Right lobe of liver (tissue), 6 donors: ENCODE measurements at regions not wholly inside any gene's neighbourhood (a gene's known extent, or its start where the extent isn't known, plus 50 kb on each side); places are given as distances from the start of the nearest gene placed in this dataset.

Experiments
- ATAC-seq, 4 donors: fragments of 200-7000 bp; cut with Tn5 transposase; one replicate each; pipeline ENCODE4 v1.9.1; 2020; ENCODE audit warnings: mild to moderate bottlenecking in 4 of 4, moderate library complexity in 4 of 4
- DNase-seq, 3 donors: peaks; one replicate each; pipeline ENCODE4 v3.0.0-alpha.2; 2020
- H3K27ac ChIP-seq, 3 donors: fragments of 200-600 bp; one replicate each; pipeline ENCODE4 v1.8.0; 2022
- H3K27me3 ChIP-seq, 2 donors: fragments of 200-600 bp; one replicate each; pipeline ENCODE4 v1.8.0; 2022
- H3K36me3 ChIP-seq, 4 donors: fragments of 200-600 bp; sonication (generic) in 1 of 4; one replicate each; pipeline versions ENCODE4 v1.5.1 to v1.8.0; 2017 to 2022; ENCODE audit warnings: control low read depth in 1 of 4
- H3K4me1 ChIP-seq, 4 donors: fragments of 200-600 bp; sonication (generic) in 1 of 4; one replicate each; pipeline versions ENCODE4 v1.5.1 to v1.8.0; 2017 to 2022; ENCODE audit warnings: control low read depth in 1 of 4
- H3K4me3 ChIP-seq, 3 donors: fragments of 200-600 bp; one replicate each; pipeline ENCODE4 v1.8.0; 2022
- H3K9me3 ChIP-seq, 4 donors: fragments of 200-600 bp; sonication (generic) in 1 of 4; one replicate each; pipeline versions ENCODE4 v1.5.1 to v1.8.0; 2017 to 2022; ENCODE audit warnings: control low read depth in 1 of 4
- CTCF ChIP-seq, 4 donors: fragments of 200-600 bp in 3 of 4; fragments of 450-650 bp in 1 of 4; IDR thresholded peaks; one replicate each; pipeline versions ENCODE4 v1.5.1 to v1.8.0; 2016 to 2022; ENCODE audit warnings: antibody characterized with exemption in 4 of 4, mild to moderate bottlenecking in 2 of 4
- POLR2A ChIP-seq: fragments of 450-650 bp; IDR thresholded peaks from one replicate; pipeline ENCODE4 v1.6.1; 2017; ENCODE audit warnings: antibody characterized with exemption, mild to moderate bottlenecking
- WGBS: methylation state at CpG from one replicate; pipeline ENCODE4 v1.1.6; 2018; ENCODE audit warnings: low coverage, low lambda C conversion rate; ENCODE audit not compliant: insufficient coverage; ENCODE audit errors: missing lambda C conversion rate; 5-methylcytosine and 5-hydroxymethylcytosine counted together
- intact Hi-C, 2 donors: fragments of 100-400 bp; cut with DNase I; formaldehyde crosslinking; loops; one replicate each; pipeline versions ENCODE4 v1.11.2 to v1.14.1; 2022
- donor health status: DM: no; HTN: yes; CAD: no.
- donor health status: DM: no; HTN: no; CAD: no.
- donor health status: DM: no; HTN: no; CAD: no.
- donor health status: DM: no; HTN: yes; CAD: no.
- donor health status: DM: no; HTN: yes; CAD: no.

DNA sequence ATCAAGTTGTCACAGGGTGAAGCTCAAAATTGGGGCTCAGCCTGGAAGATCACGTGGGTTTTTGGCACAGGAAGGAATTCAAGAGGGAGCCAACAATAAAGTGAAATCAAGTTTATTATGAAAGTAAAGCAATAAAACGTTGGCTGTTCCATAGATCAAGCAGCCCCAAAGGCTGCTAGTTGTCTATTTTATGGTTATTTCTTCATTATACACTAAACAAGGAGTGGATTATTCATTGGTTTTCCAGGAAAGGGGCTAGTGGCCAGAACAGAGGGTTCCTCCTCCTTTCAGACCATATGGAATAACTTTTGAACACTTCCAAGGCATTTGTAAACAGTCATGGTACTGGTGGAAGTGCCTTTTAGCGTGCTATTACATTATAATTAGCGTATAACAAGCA lies 723.5 kb upstream of the ADAMTS5 start:
- DNase-seq (no peak), ATAC-seq (no peak)
- Histone ChIP-seq H3K9me3 (peaks cover 0 to 10% (median 0%) of the 10 kb centered on the region in 4 donors), H3K27ac (no peak overlapping the region), H3K27me3 (no peaks in the 10 kb centered on the region), H3K4me3 (no peak overlapping the region), H3K36me3 (no peaks in the 10 kb centered on the region), H3K4me1 (no peaks in the 10 kb centered on the region)
- intact Hi-C loops, result no loop called here
- 38% methylated on average over 4 of the region's 4 CpGs for WGBS
- TF ChIP-seq POLR2A (no peak), CTCF (IDR thresholded peaks at IDR 0.05) (no peak)

GRCh38 chr21:27688773-27689172 lies 721.9 kb upstream of the ADAMTS5 start:
- no peaks in the 10 kb centered on the region for H3K36me3 ChIP-seq
- no peak overlapping the region for H3K27ac ChIP-seq
- peaks cover 0 to 10% (median 0%) of the 10 kb centered on the region in 4 donors for H3K9me3 ChIP-seq
- TF ChIP-seq POLR2A (no peak), CTCF (IDR thresholded peaks at IDR 0.05) (no peak)
- DNase-seq (no peak), ATAC-seq (no peak)
- no peaks in the 10 kb centered on the region for H3K4me1 ChIP-seq
- H3K27me3 ChIP-seq, result no peaks in the 10 kb centered on the region
- intact Hi-C loops, result no loop called here
- no peak overlapping the region for H3K4me3 ChIP-seq

GRCh38 chr21:27683292-27683691 lies 716.4 kb upstream of the ADAMTS5 start:
- no peak overlapping the region for H3K4me3 ChIP-seq
- no peak overlapping the region for H3K27ac ChIP-seq
- intact Hi-C loops, result no loop called here
- no peak for ATAC-seq
- no peaks in the 10 kb centered on the region for H3K36me3 ChIP-seq
- H3K4me1 ChIP-seq, result no peaks in the 10 kb centered on the region
- H3K9me3 ChIP-seq, result peaks cover 0 to under 1% (median 0%) of the 10 kb centered on the region in 4 donors
- no peak for DNase-seq
- WGBS, result 66% methylated on average over 2 of the region's 2 CpGs
- no peaks in the 10 kb centered on the region for H3K27me3 ChIP-seq
- no peak for TF ChIP-seq POLR2A
- no peak for TF ChIP-seq CTCF (IDR thresholded peaks at IDR 0.05)

GRCh38 chr21:27681841-27682240 lies 715.0 kb upstream of the ADAMTS5 start:
- H3K36me3 ChIP-seq, result no peaks in the 10 kb centered on the region
- no peak for ATAC-seq
- WGBS, result 23% methylated on average over 2 of the region's 2 CpGs

More at GRCh38 chr21:27681841-27682240, 715.0 kb upstream of the ADAMTS5 start:
- no peak overlapping the region for H3K4me3 ChIP-seq
- no peak for DNase-seq
- H3K9me3 ChIP-seq, result no peaks in the 10 kb centered on the region
- TF ChIP-seq POLR2A (no peak), CTCF (IDR thresholded peaks at IDR 0.05) (no peak)
- no peaks in the 10 kb centered on the region for H3K27me3 ChIP-seq
- no peaks in the 10 kb centered on the region for H3K4me1 ChIP-seq
- intact Hi-C loops, result no loop called here
- no peak overlapping the region for H3K27ac ChIP-seq
